SK-N-SH (cell line): ENCODE measurements at regions not wholly inside any gene's neighbourhood (a gene's known extent, or its start where the extent isn't known, plus 50 kb on each side); places are given as distances from the start of the nearest gene placed in this dataset.

Source experiments
- CTCF ChIA-PET: fragments of 300-600, 350-600 bp; formaldehyde crosslinking; extraction: SDS; loops from one replicate; lab custom pipeline; 2021; lab: Yijun Ruan, JAX
- POLR2A ChIA-PET: fragments of 350-600 bp; sonication (Branson Sonifier 250); formaldehyde crosslinking; extraction: SDS; loops from one replicate; lab custom pipeline; 2020; ENCODE audit warnings: antibody characterized with exemption, inconsistent platforms; lab: Yijun Ruan, JAX
- DNase-seq: peaks from one replicate; pipeline ENCODE4 v3.0.0; 2012
- H2AFZ ChIP-seq: fragments of 200-600 bp; sonication (generic); 2 replicates; pipeline ENCODE4 v1.8.1; 2016; ENCODE audit warnings: antibody characterized with exemption, mild to moderate bottlenecking, low read depth
- H3F3A ChIP-seq: fragments of 200-600 bp; sonication (generic); replicated peaks from 2 replicates; pipeline ENCODE3; 2016; ENCODE audit warnings: antibody characterized with exemption, mild to moderate bottlenecking; ENCODE audit not compliant: insufficient read depth
- H3K27ac ChIP-seq, 2 experiments: fragments of 200-500 bp in 1 of 2; fragments of 200-600 bp in 1 of 2; sonication (Bioruptor generic) in 1 of 2; sonication (generic), shearing (Covaris generic) in 1 of 2; 2 replicates each; pipeline versions ENCODE4 v1.5.1 to v1.6.1; 2014 to 2016; ENCODE audit warnings: low read depth in 2 of 2, inconsistent platforms in 1 of 2, low read length in 1 of 2, mild to moderate bottlenecking in 1 of 2, mixed read lengths in 1 of 2
- H3K27me3 ChIP-seq: fragments of 200-600 bp; sonication (generic), shearing (Covaris generic); 2 replicates; pipeline ENCODE4 v1.6.1; 2016; ENCODE audit warnings: mixed run types; ENCODE audit not compliant: insufficient read depth
- H3K36me3 ChIP-seq, 2 experiments: fragments of 200-500 bp in 1 of 2; fragments of 200-600 bp in 1 of 2; sonication (Bioruptor generic) in 1 of 2; sonication (generic) in 1 of 2; replicated peaks in 1 of 2; 2 replicates each; pipeline versions ENCODE3 to v1.5.1; 2014 to 2016; ENCODE audit warnings: low read length in 1 of 2, mild to moderate bottlenecking in 1 of 2; ENCODE audit not compliant: insufficient read depth in 2 of 2, control insufficient read depth in 1 of 2
- H3K4me1 ChIP-seq, 2 experiments: fragments of 200-500 bp in 1 of 2; fragments of 200-600 bp in 1 of 2; sonication (Bioruptor generic) in 1 of 2; sonication (generic), shearing (Covaris generic) in 1 of 2; 2 replicates each; pipeline versions ENCODE4 v1.5.1 to v1.6.1; 2014 to 2016; ENCODE audit warnings: low read depth in 1 of 2, low read length in 1 of 2, mixed run types in 1 of 2; ENCODE audit not compliant: insufficient read depth in 2 of 2, control insufficient read depth in 1 of 2
- H3K4me2 ChIP-seq: fragments of 200-600 bp; sonication (generic), shearing (Covaris generic); 2 replicates; pipeline ENCODE4 v1.6.1; 2017; ENCODE audit warnings: mixed run types
- H3K4me3 ChIP-seq, 2 experiments: fragments of 200-500 bp in 1 of 2; fragments of 200-600 bp in 1 of 2; sonication (Bioruptor generic) in 1 of 2; sonication (generic), shearing (Covaris generic) in 1 of 2; 2 replicates each; pipeline versions ENCODE4 v1.5.1 to v1.8.1; 2014 to 2016; ENCODE audit warnings: low read depth in 2 of 2, inconsistent platforms in 1 of 2, low read length in 1 of 2, mild to moderate bottlenecking in 1 of 2, mixed read lengths in 1 of 2, moderate library complexity in 1 of 2
- H3K79me2 ChIP-seq: fragments of 200-600 bp; sonication (generic); 2 replicates; pipeline ENCODE4 v1.8.1; 2017; ENCODE audit warnings: mild to moderate bottlenecking; ENCODE audit not compliant: insufficient read depth
- H3K9ac ChIP-seq: fragments of 200-600 bp; sonication (generic); 2 replicates; pipeline ENCODE4 v1.6.1; 2017; ENCODE audit warnings: mixed run types
- H3K9me2 ChIP-seq: fragments of 200-600 bp; sonication (generic); 2 replicates; pipeline ENCODE4 v1.6.1; 2017; ENCODE audit warnings: mixed run types
- H3K9me3 ChIP-seq: fragments of 200-600 bp; sonication (generic); 2 replicates; pipeline ENCODE4 v1.6.1; 2017; ENCODE audit warnings: mixed run types, mild to moderate bottlenecking, moderate library complexity
- H4K20me1 ChIP-seq: fragments of 200-600 bp; sonication (generic); 2 replicates; pipeline ENCODE4 v1.6.1; 2017; ENCODE audit warnings: mild to moderate bottlenecking, mixed run types; ENCODE audit not compliant: insufficient read depth
- CTCF ChIP-seq: fragments of 200-600 bp; sonication (generic); IDR thresholded peaks from 2 replicates; pipeline ENCODE4 v1.6.1; 2017; ENCODE audit warnings: antibody characterized with exemption, mild to moderate bottlenecking, moderate library complexity
- EP300 ChIP-seq, 2 experiments: IDR thresholded peaks; 2 replicates each; pipeline versions ENCODE4 v1.4.0 to v1.6.1; 2012; ENCODE audit warnings: borderline replicate concordance in 1 of 2, low read depth in 1 of 2, low read length in 1 of 2
- MAX ChIP-seq: IDR thresholded peaks from 2 replicates; pipeline ENCODE4 v1.4.0; 2012; ENCODE audit warnings: low read depth
- NRF1 ChIP-seq: IDR thresholded peaks from 2 replicates; pipeline ENCODE4 v1.6.1; 2012; ENCODE audit warnings: low read depth, mild to moderate bottlenecking, low read length
- RAD21 ChIP-seq: IDR thresholded peaks from 2 replicates; pipeline ENCODE4 v1.6.1; 2012; ENCODE audit warnings: mild to moderate bottlenecking, low read length
- SMC3 ChIP-seq: IDR thresholded peaks from 2 replicates; pipeline ENCODE4 v1.6.1; 2012; ENCODE audit warnings: low read depth, low read length, improper control_type of control experiment
- USF1 ChIP-seq: IDR thresholded peaks from 2 replicates; pipeline ENCODE4 v1.4.0; 2012; ENCODE audit warnings: low read depth, borderline replicate concordance
- USF2 ChIP-seq: fragments of 150-350 bp; IDR thresholded peaks from 2 replicates; pipeline ENCODE4 v1.6.1; 2017; ENCODE audit warnings: antibody characterized with exemption, low read length, low read depth, borderline replicate concordance
- YY1 ChIP-seq: IDR thresholded peaks from 2 replicates; pipeline ENCODE4 v1.4.0; 2012; ENCODE audit warnings: low read depth, mild to moderate bottlenecking
- WGBS: methylation state at CpG from one replicate; pipeline ENCODE4 v1.1.6; 2017; ENCODE audit warnings: low lambda C conversion rate; 5-methylcytosine and 5-hydroxymethylcytosine counted together

GRCh38 chr7:142528608-142529408 is 220.5 kb upstream of the PRSS1 start:
- TF ChIP-seq EP300 (IDR thresholded peaks at IDR 0.05; ENCODE audit: borderline replicate concordance in 1 of 2, low read depth in 1 of 2, low read length in 1 of 2) (no peak), RAD21 (no peak), USF2 (no peak), USF1 (no peak), MAX (no peak), YY1 (no peak), SMC3 (no peak)
- TF ChIP-seq, all 33 proteins: peak for 0
- Histone ChIP-seq H3K79me2 (no peaks in the 10 kb centered on the region), H3K4me2 (no peak overlapping the region), H3K9me3 (no peaks in the 10 kb centered on the region), H3K4me1 (peaks cover 0 to 4% of the 10 kb centered on the region in 2 experiments; a peak in 2 of 4 replicates), H3K4me3 (no peak overlapping the region), H4K20me1 (no peaks in the 10 kb centered on the region), H3K27ac (no peak overlapping the region), H3K27me3 (peaks cover 43% of the 10 kb centered on the region; the same call in 1 of the 2 replicates), H3K9me2 (no peaks in the 10 kb centered on the region), H3K9ac (no peak overlapping the region), H2AFZ (no peak overlapping the region), H3K36me3 (no peaks in the 10 kb centered on the region), H3F3A (no peaks in the 10 kb centered on the region)
- WGBS: 68% methylated on average over 15 of the region's 15 CpGs
- ChIA-PET POLR2A (no interaction called here), CTCF (interaction anchor here (0.9 to 7.5 kb wide), 10 partner anchors 11 to 283 kb away, joined by 3 to 61 read pairs (median 5); no protein-coding TSS in a partner anchor)
- DNase-seq: no peak

GRCh38 chr7:142523821-142524460 is 225.3 kb upstream of the PRSS1 start:
- peaks cover 0 to 11% of the 10 kb centered on the region in 2 experiments; a peak in 2 of 4 replicates for H3K4me1 ChIP-seq
- peak; percentile 14; the same call in 1 of the 2 replicates for TF ChIP-seq RAD21
- TF ChIP-seq CTCF: peak; percentile 39; the same call in 1 of the 2 replicates
- TF ChIP-seq NRF1: no peak
- TF ChIP-seq, all 33 proteins: peak for 2
- Histone ChIP-seq H3K9me2 (no peaks in the 10 kb centered on the region), H3K4me3 (no peak overlapping the region), H3F3A (no peaks in the 10 kb centered on the region), H3K9ac (no peak overlapping the region), H2AFZ (no peak overlapping the region), H3K27ac (no peak overlapping the region), H3K9me3 (no peaks in the 10 kb centered on the region), H3K79me2 (no peaks in the 10 kb centered on the region), H3K36me3 (no peaks in the 10 kb centered on the region), H3K4me2 (no peak overlapping the region), H4K20me1 (no peaks in the 10 kb centered on the region), H3K27me3 (peaks cover 63% of the 10 kb centered on the region; the same call in 1 of the 2 replicates)
- 45% methylated on average over 9 of the region's 9 CpGs for WGBS
- ChIA-PET POLR2A (interaction anchor here (0.6 kb wide), 1 partner anchor 259 kb away, joined by 4 read pairs; no protein-coding TSS in a partner anchor), CTCF (interaction anchor here (0.6 to 12.0 kb wide), 27 partner anchors 8 to 691 kb away, joined by 3 to 167 read pairs (median 3); no protein-coding TSS in a partner anchor)
- DNase-seq: no peak
